ENCODE measurements at regions not wholly inside any gene's neighbourhood (a gene's known extent, or its start where the extent isn't known, plus 50 kb on each side); places are given as distances from the start of the nearest gene placed in this dataset.
A peak's percentile ranks its signal among the peaks of the same experiment; 100 is the strongest.

DNA sequence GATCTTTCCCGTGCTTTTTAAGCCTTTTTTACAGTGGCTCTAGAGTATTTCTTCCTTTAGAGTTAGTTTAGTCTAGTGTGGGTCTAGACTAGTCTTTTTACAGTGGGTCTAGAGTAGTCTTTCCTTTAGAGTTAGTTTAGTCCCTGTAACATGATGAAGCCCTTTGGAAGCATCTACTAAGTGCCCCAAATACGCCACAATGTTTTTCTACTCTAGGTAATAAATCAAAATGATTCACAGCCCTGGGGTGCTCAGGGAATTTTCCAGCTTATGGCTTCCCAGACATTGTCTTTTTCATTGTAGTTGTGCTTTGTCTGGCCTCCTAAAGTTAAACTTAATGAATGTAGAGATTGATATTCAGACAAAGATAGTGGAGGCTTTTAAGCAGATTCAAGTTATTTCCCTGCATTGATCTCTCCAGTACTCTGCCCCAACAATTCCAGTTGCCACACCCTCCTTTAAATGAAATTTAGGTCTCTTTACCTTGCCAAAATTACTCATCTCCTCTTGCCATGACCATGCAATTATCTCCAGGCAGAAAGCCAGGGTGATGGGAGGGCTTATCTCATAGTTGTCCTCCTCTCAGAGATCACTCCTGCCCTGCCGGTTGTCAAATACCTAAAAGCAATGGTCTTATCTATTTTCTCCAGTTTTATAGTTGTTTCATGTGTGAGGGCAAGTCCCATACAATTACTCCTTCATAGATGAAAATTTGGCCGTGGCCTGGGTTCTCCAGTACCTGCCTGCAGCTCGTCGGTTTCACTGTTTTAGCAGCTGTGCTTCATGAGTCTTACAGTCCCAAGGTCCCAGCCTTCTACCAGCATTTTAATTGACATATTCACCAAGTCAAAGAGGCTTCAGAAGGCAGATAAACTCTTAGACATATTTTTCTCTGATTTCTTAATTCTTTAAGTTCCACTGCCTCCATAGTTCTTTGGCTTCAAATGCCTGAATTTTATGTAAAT, 794.0 kb upstream of the COX7C start (continued):
- TF ChIP-seq, protein P1, sequence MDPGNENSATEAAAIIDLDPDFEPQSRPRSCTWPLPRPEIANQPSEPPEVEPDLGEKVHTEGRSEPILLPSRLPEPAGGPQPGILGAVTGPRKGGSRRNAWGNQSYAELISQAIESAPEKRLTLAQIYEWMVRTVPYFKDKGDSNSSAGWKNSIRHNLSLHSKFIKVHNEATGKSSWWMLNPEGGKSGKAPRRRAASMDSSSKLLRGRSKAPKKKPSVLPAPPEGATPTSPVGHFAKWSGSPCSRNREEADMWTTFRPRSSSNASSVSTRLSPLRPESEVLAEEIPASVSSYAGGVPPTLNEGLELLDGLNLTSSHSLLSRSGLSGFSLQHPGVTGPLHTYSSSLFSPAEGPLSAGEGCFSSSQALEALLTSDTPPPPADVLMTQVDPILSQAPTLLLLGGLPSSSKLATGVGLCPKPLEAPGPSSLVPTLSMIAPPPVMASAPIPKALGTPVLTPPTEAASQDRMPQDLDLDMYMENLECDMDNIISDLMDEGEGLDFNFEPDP (CRISPR knock-in tag; IDR thresholded peaks at IDR 0.05) = no peak
- TF ChIP-seq FOXK2 (conservative IDR thresholded peaks at IDR 0.05 in 1 of 2, IDR thresholded peaks at IDR 0.05 in 1 of 2; ENCODE audit: low read depth in 2 of 2) (no peak), SMAD1 (IDR thresholded peaks at IDR 0.05; ENCODE audit: low read depth, low read length, partially characterized antibody) (no peak), ADNP (tag; IDR thresholded peaks at IDR 0.05) (no peak), PHB2 (IDR thresholded peaks at IDR 0.05; ENCODE audit: low read depth) (no peak), RB1 (IDR thresholded peaks at IDR 0.05; ENCODE audit: low read depth) (no peak), STAT5A (IDR thresholded peaks at IDR 0.05; ENCODE audit: borderline replicate concordance, low read length) (no peak), CXXC5 (CRISPR knock-in tag; IDR thresholded peaks at IDR 0.05) (no peak), TEAD4 (IDR thresholded peaks at IDR 0.05; ENCODE audit: low read length) (peak; percentile 69), TEAD4 (CRISPR knock-in tag; IDR thresholded peaks at IDR 0.05; ENCODE audit: borderline replicate concordance) (no peak), PHF8 (IDR thresholded peaks at IDR 0.05; ENCODE audit: borderline replicate concordance, low read length) (no peak), MAFG (tag; conservative IDR thresholded peaks at IDR 0.05) (peak; percentile 63; the same call in 1 of the 2 replicates), HDAC3 (IDR thresholded peaks at IDR 0.05; ENCODE audit: borderline replicate concordance, partially characterized antibody) (no peak), ZNF23 (CRISPR knock-in tag; IDR thresholded peaks at IDR 0.05) (no peak), ZBTB1 (CRISPR knock-in tag; IDR thresholded peaks at IDR 0.05; ENCODE audit: borderline replicate concordance, low read depth) (no peak), ZNF586 (CRISPR knock-in tag; conservative IDR thresholded peaks at IDR 0.05) (no peak), BRD9 (IDR thresholded peaks at IDR 0.05; ENCODE audit: low read depth, partially characterized antibody) (no peak), SPI1 (IDR thresholded peaks at IDR 0.05; ENCODE audit: borderline replicate concordance, low read depth, low read length) (no peak), CBFA2T2 (conservative IDR thresholded peaks at IDR 0.05) (peak; percentile 77)
- TF ChIP-seq, protein P2, sequence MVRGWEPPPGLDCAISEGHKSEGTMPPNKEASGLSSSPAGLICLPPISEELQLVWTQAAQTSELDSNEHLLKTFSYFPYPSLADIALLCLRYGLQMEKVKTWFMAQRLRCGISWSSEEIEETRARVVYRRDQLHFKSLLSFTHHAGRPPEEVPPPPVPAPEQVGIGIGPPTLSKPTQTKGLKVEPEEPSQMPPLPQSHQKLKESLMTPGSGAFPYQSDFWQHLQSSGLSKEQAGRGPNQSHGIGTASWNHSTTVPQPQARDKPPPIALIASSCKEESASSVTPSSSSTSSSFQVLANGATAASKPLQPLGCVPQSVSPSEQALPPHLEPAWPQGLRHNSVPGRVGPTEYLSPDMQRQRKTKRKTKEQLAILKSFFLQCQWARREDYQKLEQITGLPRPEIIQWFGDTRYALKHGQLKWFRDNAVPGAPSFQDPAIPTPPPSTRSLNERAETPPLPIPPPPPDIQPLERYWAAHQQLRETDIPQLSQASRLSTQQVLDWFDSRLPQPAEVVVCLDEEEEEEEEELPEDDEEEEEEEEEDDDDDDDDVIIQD (CRISPR knock-in tag; IDR thresholded peaks at IDR 0.05) = no peak
- TF ChIP-seq, protein P3, sequence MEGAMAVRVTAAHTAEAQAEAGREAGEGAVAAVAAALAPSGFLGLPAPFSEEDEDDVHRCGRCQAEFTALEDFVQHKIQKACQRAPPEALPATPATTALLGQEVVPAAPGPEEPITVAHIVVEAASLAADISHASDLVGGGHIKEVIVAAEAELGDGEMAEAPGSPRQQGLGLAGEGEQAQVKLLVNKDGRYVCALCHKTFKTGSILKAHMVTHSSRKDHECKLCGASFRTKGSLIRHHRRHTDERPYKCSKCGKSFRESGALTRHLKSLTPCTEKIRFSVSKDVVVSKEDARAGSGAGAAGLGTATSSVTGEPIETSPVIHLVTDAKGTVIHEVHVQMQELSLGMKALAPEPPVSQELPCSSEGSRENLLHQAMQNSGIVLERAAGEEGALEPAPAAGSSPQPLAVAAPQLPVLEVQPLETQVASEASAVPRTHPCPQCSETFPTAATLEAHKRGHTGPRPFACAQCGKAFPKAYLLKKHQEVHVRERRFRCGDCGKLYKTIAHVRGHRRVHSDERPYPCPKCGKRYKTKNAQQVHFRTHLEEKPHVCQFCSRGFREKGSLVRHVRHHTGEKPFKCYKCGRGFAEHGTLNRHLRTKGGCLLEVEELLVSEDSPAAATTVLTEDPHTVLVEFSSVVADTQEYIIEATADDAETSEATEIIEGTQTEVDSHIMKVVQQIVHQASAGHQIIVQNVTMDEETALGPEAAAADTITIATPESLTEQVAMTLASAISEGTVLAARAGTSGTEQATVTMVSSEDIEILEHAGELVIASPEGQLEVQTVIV (CRISPR knock-in tag; IDR thresholded peaks at IDR 0.05; ENCODE audit: borderline replicate concordance) = no peak
- TF ChIP-seq, protein P4, sequence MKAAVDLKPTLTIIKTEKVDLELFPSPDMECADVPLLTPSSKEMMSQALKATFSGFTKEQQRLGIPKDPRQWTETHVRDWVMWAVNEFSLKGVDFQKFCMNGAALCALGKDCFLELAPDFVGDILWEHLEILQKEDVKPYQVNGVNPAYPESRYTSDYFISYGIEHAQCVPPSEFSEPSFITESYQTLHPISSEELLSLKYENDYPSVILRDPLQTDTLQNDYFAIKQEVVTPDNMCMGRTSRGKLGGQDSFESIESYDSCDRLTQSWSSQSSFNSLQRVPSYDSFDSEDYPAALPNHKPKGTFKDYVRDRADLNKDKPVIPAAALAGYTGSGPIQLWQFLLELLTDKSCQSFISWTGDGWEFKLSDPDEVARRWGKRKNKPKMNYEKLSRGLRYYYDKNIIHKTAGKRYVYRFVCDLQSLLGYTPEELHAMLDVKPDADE (conservative IDR thresholded peaks at IDR 0.05; ENCODE audit: control insufficient read depth, low read depth, low read length) = no peak
